WTC11 (cell line): ENCODE measurements at regions not wholly inside any gene's neighbourhood (a gene's known extent, or its start where the extent isn't known, plus 50 kb on each side); places are given as distances from the start of the nearest gene placed in this dataset.

Experiments used
- CTCF ChIP-seq: fragments of 200-600 bp; IDR thresholded peaks from 2 replicates; pipeline ENCODE4 v1.8.0; 2022; ENCODE audit warnings: antibody characterized with exemption
- ETV6 ChIP-seq: sonication (generic); formaldehyde crosslinking; IDR thresholded peaks from 2 replicates; pipeline ENCODE4 v1.8.1; 2022; ENCODE audit warnings: mild to moderate bottlenecking, missing genetic modification reagents
- HMGA2 ChIP-seq: fragments of 250-450 bp; sonication (Bioruptor Pico); IDR thresholded peaks from 2 replicates; pipeline ENCODE4 v1.4.0; 2021; ENCODE audit warnings: mild to moderate bottlenecking, moderate library complexity
- JUN ChIP-seq: sonication (generic); formaldehyde crosslinking; IDR thresholded peaks from 2 replicates; pipeline ENCODE4 v1.8.0; 2023; ENCODE audit warnings: mild to moderate bottlenecking, missing genetic modification reagents
- MAX ChIP-seq: sonication (generic); formaldehyde crosslinking; IDR thresholded peaks from 2 replicates; pipeline ENCODE4 v1.8.0; 2022; ENCODE audit warnings: mild to moderate bottlenecking, missing genetic modification reagents
- NR3C1 ChIP-seq: sonication (generic); formaldehyde crosslinking; conservative IDR thresholded peaks from 2 replicates; pipeline ENCODE4 v1.8.1; 2023; ENCODE audit warnings: low read depth, mild to moderate bottlenecking, missing genetic modification reagents
- SMAD4 ChIP-seq: sonication (generic); formaldehyde crosslinking; IDR thresholded peaks from 2 replicates; pipeline ENCODE4 v1.8.0; 2022; ENCODE audit warnings: mild to moderate bottlenecking, missing genetic modification reagents
- USF1 ChIP-seq: sonication (generic); formaldehyde crosslinking; IDR thresholded peaks from 2 replicates; pipeline ENCODE4 v1.8.0; 2022; ENCODE audit warnings: mild to moderate bottlenecking, missing genetic modification reagents
- USF2 ChIP-seq: sonication (generic); formaldehyde crosslinking; IDR thresholded peaks from 2 replicates; pipeline ENCODE4 v1.8.1; 2023; ENCODE audit warnings: mild to moderate bottlenecking, missing genetic modification reagents, moderate library complexity
- ZNF396 ChIP-seq: fragments of 250-450 bp; sonication (Bioruptor Pico); IDR thresholded peaks from 2 replicates; pipeline ENCODE4 v1.8.0; 2021; ENCODE audit warnings: mild to moderate bottlenecking, moderate library complexity, borderline replicate concordance

GRCh38 chr7:52959336-52959735 lies 76.1 kb upstream of the POM121L12 start:
- TF ChIP-seq NR3C1 (CRISPR knock-in tag) (no peak), CTCF (no peak), USF2 (CRISPR knock-in tag) (no peak), USF1 (CRISPR knock-in tag) (no peak), JUN (CRISPR knock-in tag) (no peak), ETV6 (CRISPR knock-in tag) (no peak), ZNF396 (CRISPR knock-in tag) (no peak), MAX (no peak), HMGA2 (CRISPR knock-in tag) (no peak), SMAD4 (CRISPR knock-in tag) (no peak)
